ENCODE measurements at regions not wholly inside any gene's neighbourhood (a gene's known extent, or its start where the extent isn't known, plus 50 kb on each side); places are given as distances from the start of the nearest gene placed in this dataset.

DNA sequence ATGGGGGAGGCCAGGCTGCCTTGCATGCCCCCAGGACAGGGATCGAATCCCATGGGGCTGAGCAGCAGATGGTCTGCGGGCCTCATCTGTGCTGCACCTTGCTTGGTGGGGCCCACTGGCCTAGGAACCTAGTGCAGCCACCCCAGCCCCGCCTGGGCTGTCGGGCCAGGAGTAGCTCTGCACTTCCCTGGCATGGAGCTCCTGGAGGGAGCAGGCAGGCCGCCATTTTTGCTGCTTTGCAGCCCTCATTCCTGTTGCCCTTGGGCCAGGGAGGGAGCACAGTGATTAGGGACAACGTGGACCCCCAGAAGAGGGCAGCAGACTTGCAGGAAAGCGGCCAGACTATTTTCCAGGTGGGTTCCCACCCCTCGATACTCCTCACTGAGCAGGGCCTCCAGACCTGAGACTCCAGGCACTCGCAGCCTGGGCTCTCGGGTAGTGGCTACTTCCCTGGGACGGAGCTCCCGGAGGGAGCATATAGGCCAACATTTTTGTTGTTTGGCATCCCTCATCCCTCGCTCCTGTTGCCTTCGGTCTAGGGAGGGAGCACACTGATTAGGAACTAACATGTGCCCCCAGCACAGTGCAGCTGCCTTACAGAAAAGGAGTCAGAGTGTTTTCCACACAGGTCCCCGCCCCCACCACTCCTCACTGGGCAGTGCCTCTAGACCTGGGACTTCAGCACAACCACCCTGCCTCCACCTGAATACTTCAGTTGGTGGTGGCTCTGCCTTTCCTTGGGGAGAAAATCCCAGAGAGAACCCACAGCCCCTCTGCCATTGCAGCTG, 99.5 kb downstream of the MAIP1 start:
- TF ChIP-seq EZH2phosphoT487 (IDR thresholded peaks at IDR 0.05; ENCODE audit: low read length): no peak
- TF ChIP-seq, protein P1, sequence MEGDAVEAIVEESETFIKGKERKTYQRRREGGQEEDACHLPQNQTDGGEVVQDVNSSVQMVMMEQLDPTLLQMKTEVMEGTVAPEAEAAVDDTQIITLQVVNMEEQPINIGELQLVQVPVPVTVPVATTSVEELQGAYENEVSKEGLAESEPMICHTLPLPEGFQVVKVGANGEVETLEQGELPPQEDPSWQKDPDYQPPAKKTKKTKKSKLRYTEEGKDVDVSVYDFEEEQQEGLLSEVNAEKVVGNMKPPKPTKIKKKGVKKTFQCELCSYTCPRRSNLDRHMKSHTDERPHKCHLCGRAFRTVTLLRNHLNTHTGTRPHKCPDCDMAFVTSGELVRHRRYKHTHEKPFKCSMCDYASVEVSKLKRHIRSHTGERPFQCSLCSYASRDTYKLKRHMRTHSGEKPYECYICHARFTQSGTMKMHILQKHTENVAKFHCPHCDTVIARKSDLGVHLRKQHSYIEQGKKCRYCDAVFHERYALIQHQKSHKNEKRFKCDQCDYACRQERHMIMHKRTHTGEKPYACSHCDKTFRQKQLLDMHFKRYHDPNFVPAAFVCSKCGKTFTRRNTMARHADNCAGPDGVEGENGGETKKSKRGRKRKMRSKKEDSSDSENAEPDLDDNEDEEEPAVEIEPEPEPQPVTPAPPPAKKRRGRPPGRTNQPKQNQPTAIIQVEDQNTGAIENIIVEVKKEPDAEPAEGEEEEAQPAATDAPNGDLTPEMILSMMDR (IDR thresholded peaks at IDR 0.05; ENCODE audit: low read length): no peak
